ENCODE measurements at regions not wholly inside any gene's neighbourhood (a gene's known extent, or its start where the extent isn't known, plus 50 kb on each side); places are given as distances from the start of the nearest gene placed in this dataset.

DNA sequence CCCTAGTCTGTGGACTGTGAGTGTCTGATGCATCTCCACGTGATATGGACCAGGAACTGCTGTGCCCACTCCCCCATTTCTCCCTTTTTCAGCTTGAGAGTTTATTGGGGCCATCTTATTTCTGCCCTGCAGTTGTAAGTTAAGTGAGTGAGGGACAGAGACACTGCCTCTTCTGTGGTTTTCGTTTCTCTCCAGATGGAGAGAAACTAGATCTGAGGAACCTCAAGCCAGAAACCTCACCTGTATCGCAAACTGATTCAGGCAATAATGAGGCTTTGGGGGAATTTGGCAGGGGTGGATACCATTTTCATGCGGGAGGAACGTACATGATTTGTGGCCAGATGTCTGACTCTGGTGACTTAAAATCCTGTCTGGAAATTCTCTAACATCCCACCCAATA lies 641.7 kb downstream of the TNS3 start:
- TF ChIP-seq, protein P1, sequence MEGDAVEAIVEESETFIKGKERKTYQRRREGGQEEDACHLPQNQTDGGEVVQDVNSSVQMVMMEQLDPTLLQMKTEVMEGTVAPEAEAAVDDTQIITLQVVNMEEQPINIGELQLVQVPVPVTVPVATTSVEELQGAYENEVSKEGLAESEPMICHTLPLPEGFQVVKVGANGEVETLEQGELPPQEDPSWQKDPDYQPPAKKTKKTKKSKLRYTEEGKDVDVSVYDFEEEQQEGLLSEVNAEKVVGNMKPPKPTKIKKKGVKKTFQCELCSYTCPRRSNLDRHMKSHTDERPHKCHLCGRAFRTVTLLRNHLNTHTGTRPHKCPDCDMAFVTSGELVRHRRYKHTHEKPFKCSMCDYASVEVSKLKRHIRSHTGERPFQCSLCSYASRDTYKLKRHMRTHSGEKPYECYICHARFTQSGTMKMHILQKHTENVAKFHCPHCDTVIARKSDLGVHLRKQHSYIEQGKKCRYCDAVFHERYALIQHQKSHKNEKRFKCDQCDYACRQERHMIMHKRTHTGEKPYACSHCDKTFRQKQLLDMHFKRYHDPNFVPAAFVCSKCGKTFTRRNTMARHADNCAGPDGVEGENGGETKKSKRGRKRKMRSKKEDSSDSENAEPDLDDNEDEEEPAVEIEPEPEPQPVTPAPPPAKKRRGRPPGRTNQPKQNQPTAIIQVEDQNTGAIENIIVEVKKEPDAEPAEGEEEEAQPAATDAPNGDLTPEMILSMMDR (IDR thresholded peaks at IDR 0.05) = no peak
- no peak for TF ChIP-seq POLR2A (IDR thresholded peaks at IDR 0.05)
